GM04503 (cell line): ENCODE measurements at regions not wholly inside any gene's neighbourhood (a gene's known extent, or its start where the extent isn't known, plus 50 kb on each side); places are given as distances from the start of the nearest gene placed in this dataset.

Source experiments
- DNase-seq: peaks from one replicate; pipeline ENCODE4 v3.0.0-alpha.2; 2012; ENCODE audit warnings: low read depth

DNA sequence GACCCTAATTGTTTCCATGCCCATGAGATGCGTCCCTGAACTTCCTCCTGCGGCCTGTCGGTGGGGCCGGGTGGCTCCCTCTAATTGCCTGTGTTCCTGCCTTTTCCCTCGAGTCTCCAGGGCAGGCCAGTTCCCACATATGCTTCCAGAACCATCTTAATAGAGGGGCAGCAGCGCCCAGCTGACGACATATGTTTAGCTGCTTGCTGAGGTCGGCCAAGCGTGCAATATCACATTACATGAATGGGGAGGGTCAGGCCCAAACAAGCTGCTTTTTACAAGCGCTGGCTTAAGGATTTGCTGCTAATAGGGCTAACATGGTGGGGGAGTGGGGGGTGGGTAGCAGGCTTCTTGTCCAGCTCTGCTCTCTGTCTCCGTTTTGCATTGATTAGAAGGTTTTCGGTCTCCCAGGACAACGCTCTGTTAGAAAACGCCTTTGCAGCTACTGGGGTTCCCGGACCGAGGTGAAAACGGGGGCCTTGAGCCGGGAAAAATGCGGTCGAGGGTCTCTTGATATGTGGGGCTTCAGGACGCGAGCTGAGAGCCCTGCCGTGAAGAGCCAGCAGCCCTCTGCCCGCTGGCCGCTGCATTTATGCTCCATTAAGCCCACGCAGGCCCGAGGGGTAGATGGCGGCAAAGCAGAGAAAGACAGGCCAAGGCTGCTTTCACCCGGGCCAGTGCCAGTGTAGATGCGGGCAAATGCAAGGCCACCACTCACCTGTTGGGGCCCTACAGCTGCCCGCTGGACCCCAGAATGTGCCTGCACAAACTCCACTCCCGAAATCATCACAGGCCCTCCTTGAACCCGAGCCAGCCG is 308.5 kb downstream of the BMP7 start:
- DNase-seq: no peak

- no peak for DNase-seq
Measured at GRCh38 chr20:56964901-56965300, 301.5 kb downstream of the BMP7 start.

DNA sequence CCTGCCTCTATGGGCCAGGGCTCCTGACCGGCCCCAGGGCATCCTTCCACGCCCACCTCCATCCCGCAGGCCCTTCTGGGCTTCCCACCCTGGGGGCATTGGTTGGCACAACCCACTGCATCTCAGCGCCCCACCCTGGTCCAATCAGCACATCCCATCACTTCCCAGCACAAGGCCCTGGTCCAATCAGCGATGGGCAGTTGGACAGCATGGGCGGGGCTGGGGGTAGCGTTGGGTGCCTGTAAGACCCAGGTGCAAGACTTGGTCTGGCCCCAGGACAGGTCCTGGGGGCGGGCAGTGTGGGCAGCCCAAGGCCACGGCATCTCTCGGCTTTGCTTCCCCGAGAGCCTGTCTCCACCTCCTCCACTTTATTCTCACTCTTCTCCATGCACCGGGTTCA is 298.5 kb downstream of the BMP7 start:
- DNase-seq: no peak

GRCh38 chr20:56968376-56969048 is 297.9 kb downstream of the BMP7 start:
- no peak for DNase-seq

GRCh38 chr20:56974499-56975250 is 291.8 kb downstream of the BMP7 start:
- peak; percentile 24 for DNase-seq

- no peak for DNase-seq
Measured at GRCh38 chr20:56975838-56976237, 290.6 kb downstream of the BMP7 start.

DNA sequence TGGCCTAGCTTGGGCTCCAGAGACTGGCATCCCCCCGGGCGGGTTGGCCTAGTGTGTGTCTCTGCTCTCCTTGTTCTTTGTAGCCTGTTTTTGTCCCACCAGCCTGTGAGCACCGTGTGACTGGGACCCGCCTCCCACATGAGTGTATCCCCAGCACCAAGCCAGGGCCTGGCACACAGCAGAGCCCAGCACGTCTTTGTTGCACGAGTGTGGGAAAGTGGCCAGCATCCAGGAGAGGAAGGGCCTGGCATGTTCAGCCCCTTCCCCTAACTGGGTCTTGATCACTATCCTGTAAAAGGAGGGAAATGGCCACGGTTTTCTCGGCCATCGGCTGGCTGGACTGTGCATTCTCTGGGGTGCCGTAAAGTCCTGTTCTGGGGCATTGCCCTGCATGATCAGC is 290.1 kb downstream of the BMP7 start:
- DNase-seq: no peak

- no peak for DNase-seq
Measured at GRCh38 chr20:56978475-56978874, 288.0 kb downstream of the BMP7 start.

DNA sequence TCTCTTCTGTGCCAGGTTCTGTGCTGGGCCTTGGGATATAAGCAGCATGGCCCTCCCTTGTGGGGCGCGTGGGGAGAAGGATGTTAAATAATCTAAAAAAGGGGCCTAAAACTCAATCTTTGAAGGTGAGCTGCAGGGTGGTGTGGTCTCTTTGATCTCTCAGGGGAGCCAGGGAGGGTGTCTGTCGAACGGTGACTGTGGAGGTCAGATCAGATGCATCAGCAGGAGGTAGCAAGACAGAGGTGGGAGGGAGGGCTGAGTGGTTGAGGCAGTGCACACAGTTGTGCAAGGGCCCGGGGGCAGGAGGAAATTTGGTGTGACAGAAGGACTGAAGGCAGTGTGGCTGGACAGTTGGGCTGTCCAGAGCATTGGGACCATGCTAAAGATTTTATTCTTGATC is 287.3 kb downstream of the BMP7 start:
- no peak for DNase-seq

DNA sequence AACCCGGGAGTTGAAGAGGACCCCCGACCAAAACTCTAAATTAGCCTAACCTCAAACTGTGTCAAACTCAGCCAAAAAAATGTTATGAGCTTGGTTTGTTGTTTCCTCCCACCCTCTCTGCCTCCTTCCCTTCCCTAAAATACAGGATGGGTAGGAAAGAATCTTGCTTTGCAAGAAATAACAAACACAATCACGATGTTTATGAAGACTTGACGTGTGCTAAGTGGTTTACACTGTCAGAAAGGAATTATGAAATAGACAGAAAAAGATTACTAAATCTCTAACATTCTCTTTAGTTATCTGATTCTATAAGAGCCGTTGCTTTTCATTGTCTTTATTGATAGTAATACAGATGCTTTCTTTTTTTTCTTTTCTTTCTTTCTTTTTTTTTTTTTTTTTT is 285.1 kb downstream of the BMP7 start:
- no peak for DNase-seq

- DNase-seq: no peak
Measured at GRCh38 chr20:56983813-56984212, 282.6 kb downstream of the BMP7 start.

DNA sequence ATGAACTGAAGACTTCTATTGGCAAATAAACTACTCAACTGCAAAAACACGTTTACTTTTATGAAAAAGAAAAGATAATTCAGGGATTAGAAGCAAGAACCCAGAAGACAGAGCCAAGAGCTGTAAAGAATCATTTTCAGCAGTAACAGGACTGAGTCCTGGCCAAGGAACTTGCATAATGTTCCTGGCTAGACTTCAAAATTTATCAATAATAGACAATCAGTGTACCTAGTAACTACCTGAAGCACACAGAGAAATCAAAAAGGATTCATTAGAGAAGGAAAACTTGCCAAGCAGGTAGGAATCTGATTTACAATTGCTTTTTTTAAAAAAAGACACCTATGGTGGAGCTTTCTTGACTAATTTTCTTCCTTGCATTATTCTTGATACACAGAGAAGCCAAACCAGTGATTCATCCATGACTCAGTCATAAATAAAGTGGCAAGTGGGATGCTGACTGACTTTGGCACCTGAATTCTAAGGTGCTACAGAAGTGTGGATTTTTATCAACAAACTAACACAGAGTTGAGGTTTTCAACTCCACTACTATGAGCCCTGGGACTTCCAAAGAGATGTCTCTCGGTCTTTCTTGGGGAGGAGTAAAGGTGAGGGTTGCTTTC is 281.3 kb downstream of the BMP7 start:
- DNase-seq: no peak

- DNase-seq: no peak
Measured at GRCh38 chr20:56986476-56986875, 280.0 kb downstream of the BMP7 start.

- DNase-seq: no peak
Measured at GRCh38 chr20:56986931-56987720, 279.3 kb downstream of the BMP7 start.

GRCh38 chr20:56987986-56988385 is 278.5 kb downstream of the BMP7 start:
- DNase-seq: no peak

- DNase-seq: no peak
Measured at GRCh38 chr20:56988446-56988845, 278.0 kb downstream of the BMP7 start.

GRCh38 chr20:56989516-56989915 is 276.9 kb downstream of the BMP7 start:
- DNase-seq: no peak

- DNase-seq: no peak
Measured at GRCh38 chr20:56993020-56993559, 273.4 kb downstream of the BMP7 start.

DNA sequence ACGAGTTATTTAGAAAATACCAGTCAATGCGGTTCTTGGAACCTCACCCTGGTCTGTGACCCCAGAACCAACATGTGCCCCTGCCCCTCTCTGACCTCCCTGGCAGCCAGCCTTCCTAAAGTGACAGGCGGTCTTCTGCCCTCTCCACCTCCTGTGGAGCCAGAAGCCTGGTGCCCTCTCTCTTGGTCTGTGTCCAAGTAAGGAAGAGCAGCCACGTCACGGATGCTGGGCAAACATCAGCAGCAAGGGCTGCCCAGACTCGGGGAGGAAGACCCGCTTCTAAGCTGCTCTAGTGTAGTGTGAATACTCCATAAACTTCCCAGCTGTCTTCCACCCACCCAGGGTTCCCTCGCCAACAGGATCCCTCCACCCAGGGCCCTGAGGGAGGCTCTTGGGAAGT is 272.4 kb downstream of the BMP7 start:
- no peak for DNase-seq

DNA sequence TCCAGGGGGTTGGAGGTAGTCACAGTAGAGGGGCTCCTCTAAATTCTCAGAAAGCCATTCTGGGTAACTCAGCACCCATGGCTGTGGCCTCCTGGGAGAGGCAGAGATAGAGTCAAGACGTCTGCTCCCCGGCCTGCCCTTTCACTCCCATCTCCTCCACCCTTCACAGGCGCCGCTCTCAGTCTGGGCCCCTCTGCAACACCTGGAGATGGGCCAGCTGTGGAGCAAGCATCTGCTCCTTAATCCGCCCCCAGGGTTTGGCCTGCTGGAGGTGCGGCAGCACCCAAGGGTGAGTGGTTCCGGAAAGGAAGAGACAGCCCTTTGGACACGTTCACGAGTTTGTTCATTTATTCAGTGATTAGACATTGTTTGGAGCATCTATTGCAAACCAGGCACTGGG is 271.3 kb downstream of the BMP7 start:
- no peak for DNase-seq

- DNase-seq: no peak
Measured at GRCh38 chr20:56995635-56996075, 270.8 kb downstream of the BMP7 start.
